ENCODE measurements at regions not wholly inside any gene's neighbourhood (a gene's known extent, or its start where the extent isn't known, plus 50 kb on each side); places are given as distances from the start of the nearest gene placed in this dataset.

GRCh38 chr5:115435778-115436712 is 108.5 kb downstream of the FEM1C start:
- TF ChIP-seq CTCF (IDR thresholded peaks at IDR 0.05) = no peak
- no peak for TF ChIP-seq POLR2AphosphoS5 (IDR thresholded peaks at IDR 0.05)
- no peak for TF ChIP-seq POLR2A (IDR thresholded peaks at IDR 0.05)
- TF ChIP-seq EP300 (IDR thresholded peaks at IDR 0.05) = no peak
